ENCODE measurements at regions not wholly inside any gene's neighbourhood (a gene's known extent, or its start where the extent isn't known, plus 50 kb on each side); places are given as distances from the start of the nearest gene placed in this dataset.

DNA sequence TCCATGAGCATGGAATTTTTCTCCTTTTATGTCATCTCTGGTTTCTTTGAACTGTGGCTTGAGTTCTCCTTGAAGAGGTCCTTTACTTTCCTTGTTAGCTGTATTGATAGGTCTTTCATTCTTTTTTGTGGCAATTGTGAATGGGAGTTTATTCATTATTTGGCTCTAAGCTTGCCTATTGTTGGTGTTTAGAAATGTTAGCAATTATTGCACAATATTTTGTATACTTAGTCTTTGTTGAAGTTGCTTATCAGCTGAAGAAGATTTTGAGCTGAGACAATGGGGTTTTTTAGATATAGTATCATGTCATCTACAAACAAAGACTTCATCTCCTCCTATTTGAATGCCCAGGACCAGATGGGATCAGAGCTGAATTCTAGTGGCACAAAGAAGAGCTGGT lies 1143.8 kb downstream of the XPNPEP1 start:
- Histone ChIP-seq H3K27ac (ENCODE audit: insufficient read length, low read depth, low read length) (no peak overlapping the region), H4K5ac (ENCODE audit: insufficient read length, low read depth, low read length) (no peak overlapping the region)

More for the DNA sequence above, 1143.8 kb downstream of the XPNPEP1 start:
- Histone ChIP-seq H2BK120ac (ENCODE audit: low read depth, low read length, poor library complexity, severe bottlenecking) (no peak overlapping the region), H2BK15ac (ENCODE audit: low read depth, low read length) (no peak overlapping the region), H3K9me3 (ENCODE audit: control insufficient read depth, low read depth, low read length) (no peaks in the 10 kb centered on the region), H4K8ac (replicated peaks; ENCODE audit: insufficient read length, low read depth, low read length) (no peak overlapping the region), H3K27me3 (ENCODE audit: insufficient read depth, low read length) (no peaks in the 10 kb centered on the region), H3K14ac (ENCODE audit: insufficient read depth, low read length) (no peak overlapping the region), H3K4ac (ENCODE audit: low read depth, low read length) (no peak overlapping the region), H3K79me1 (ENCODE audit: insufficient read depth, low read depth, low read length, poor library complexity, severe bottlenecking) (no peaks in the 10 kb centered on the region), H4K91ac (ENCODE audit: insufficient read length, low read depth, low read length) (no peak overlapping the region), H3K4me1 (ENCODE audit: insufficient read depth, low read length) (no peaks in the 10 kb centered on the region), H2BK20ac (ENCODE audit: low read depth, low read length, poor library complexity, severe bottlenecking) (no peak overlapping the region), H2BK5ac (ENCODE audit: insufficient read length, low read length) (no peak overlapping the region), H2AFZ (ENCODE audit: low read length) (no peak overlapping the region), H3K56ac (ENCODE audit: insufficient read length, low read depth, low read length) (no peak overlapping the region), H2AK5ac (ENCODE audit: insufficient read length, low read length) (no peak overlapping the region), H3K18ac (ENCODE audit: insufficient read length, low read depth, low read length) (no peak overlapping the region), H3K23ac (ENCODE audit: insufficient read length, low read depth, low read length) (no peak overlapping the region), H3K4me2 (ENCODE audit: insufficient read depth, insufficient read length, low read length) (no peak overlapping the region), H4K20me1 (ENCODE audit: control insufficient read depth, insufficient read depth, insufficient read length) (no peaks in the 10 kb centered on the region), H3K23me2 (ENCODE audit: insufficient read length, low read depth, low read length, poor library complexity, severe bottlenecking) (no peaks in the 10 kb centered on the region), H3K9ac (ENCODE audit: extremely low read depth, insufficient read length, low read length) (no peak overlapping the region), H3T11ph (ENCODE audit: low read length) (no peak overlapping the region), H2BK12ac (ENCODE audit: insufficient read length, low read depth, low read length) (no peak overlapping the region), H3K79me2 (ENCODE audit: insufficient read depth, low read length) (no peaks in the 10 kb centered on the region)
- peaks cover 10 to 14% of the 10 kb centered on the region in 2 experiments for H3K9me3 Mint-ChIP-seq
- peaks cover 4 to 9% (median 8%) of the 10 kb centered on the region in 3 experiments for H3K36me3 Mint-ChIP-seq (ENCODE audit: insufficient read depth in 1 of 3, low read depth in 3 of 3)
- H3K27ac Mint-ChIP-seq: no peak overlapping the region
- H3K27me3 Mint-ChIP-seq (ENCODE audit: low read depth): peaks cover 16% of the 10 kb centered on the region
- TF ChIP-seq, protein P1, sequence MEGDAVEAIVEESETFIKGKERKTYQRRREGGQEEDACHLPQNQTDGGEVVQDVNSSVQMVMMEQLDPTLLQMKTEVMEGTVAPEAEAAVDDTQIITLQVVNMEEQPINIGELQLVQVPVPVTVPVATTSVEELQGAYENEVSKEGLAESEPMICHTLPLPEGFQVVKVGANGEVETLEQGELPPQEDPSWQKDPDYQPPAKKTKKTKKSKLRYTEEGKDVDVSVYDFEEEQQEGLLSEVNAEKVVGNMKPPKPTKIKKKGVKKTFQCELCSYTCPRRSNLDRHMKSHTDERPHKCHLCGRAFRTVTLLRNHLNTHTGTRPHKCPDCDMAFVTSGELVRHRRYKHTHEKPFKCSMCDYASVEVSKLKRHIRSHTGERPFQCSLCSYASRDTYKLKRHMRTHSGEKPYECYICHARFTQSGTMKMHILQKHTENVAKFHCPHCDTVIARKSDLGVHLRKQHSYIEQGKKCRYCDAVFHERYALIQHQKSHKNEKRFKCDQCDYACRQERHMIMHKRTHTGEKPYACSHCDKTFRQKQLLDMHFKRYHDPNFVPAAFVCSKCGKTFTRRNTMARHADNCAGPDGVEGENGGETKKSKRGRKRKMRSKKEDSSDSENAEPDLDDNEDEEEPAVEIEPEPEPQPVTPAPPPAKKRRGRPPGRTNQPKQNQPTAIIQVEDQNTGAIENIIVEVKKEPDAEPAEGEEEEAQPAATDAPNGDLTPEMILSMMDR (conservative IDR thresholded peaks at IDR 0.05): no peak
- H3K4me3 Mint-ChIP-seq: no peak overlapping the region
- H3K4me1 Mint-ChIP-seq: no peaks in the 10 kb centered on the region
- DNase-seq: no peak

Measured in H9 (cell line).